Right lobe of liver (tissue), 6 donors: ENCODE measurements at regions not wholly inside any gene's neighbourhood (a gene's known extent, or its start where the extent isn't known, plus 50 kb on each side); places are given as distances from the start of the nearest gene placed in this dataset.
A peak's percentile ranks its signal among the peaks of the same experiment; 100 is the strongest.

Experiments
- ATAC-seq, 4 donors: fragments of 200-7000 bp; cut with Tn5 transposase; one replicate each; pipeline ENCODE4 v1.9.1; 2020; ENCODE audit warnings: mild to moderate bottlenecking in 4 of 4, moderate library complexity in 4 of 4
- DNase-seq, 3 donors: peaks; one replicate each; pipeline ENCODE4 v3.0.0-alpha.2; 2020
- H3K27ac ChIP-seq, 3 donors: fragments of 200-600 bp; one replicate each; pipeline ENCODE4 v1.8.0; 2022
- H3K27me3 ChIP-seq, 2 donors: fragments of 200-600 bp; one replicate each; pipeline ENCODE4 v1.8.0; 2022
- H3K36me3 ChIP-seq, 4 donors: fragments of 200-600 bp; sonication (generic) in 1 of 4; one replicate each; pipeline versions ENCODE4 v1.5.1 to v1.8.0; 2017 to 2022; ENCODE audit warnings: control low read depth in 1 of 4
- H3K4me1 ChIP-seq, 4 donors: fragments of 200-600 bp; sonication (generic) in 1 of 4; one replicate each; pipeline versions ENCODE4 v1.5.1 to v1.8.0; 2017 to 2022; ENCODE audit warnings: control low read depth in 1 of 4
- H3K4me3 ChIP-seq, 3 donors: fragments of 200-600 bp; one replicate each; pipeline ENCODE4 v1.8.0; 2022
- H3K9me3 ChIP-seq, 4 donors: fragments of 200-600 bp; sonication (generic) in 1 of 4; one replicate each; pipeline versions ENCODE4 v1.5.1 to v1.8.0; 2017 to 2022; ENCODE audit warnings: control low read depth in 1 of 4
- CTCF ChIP-seq, 4 donors: fragments of 200-600 bp in 3 of 4; fragments of 450-650 bp in 1 of 4; IDR thresholded peaks; one replicate each; pipeline versions ENCODE4 v1.5.1 to v1.8.0; 2016 to 2022; ENCODE audit warnings: antibody characterized with exemption in 4 of 4, mild to moderate bottlenecking in 2 of 4
- POLR2A ChIP-seq: fragments of 450-650 bp; IDR thresholded peaks from one replicate; pipeline ENCODE4 v1.6.1; 2017; ENCODE audit warnings: antibody characterized with exemption, mild to moderate bottlenecking
- WGBS: methylation state at CpG from one replicate; pipeline ENCODE4 v1.1.6; 2018; ENCODE audit warnings: low coverage, low lambda C conversion rate; ENCODE audit not compliant: insufficient coverage; ENCODE audit errors: missing lambda C conversion rate; 5-methylcytosine and 5-hydroxymethylcytosine counted together
- intact Hi-C, 2 donors: fragments of 100-400 bp; cut with DNase I; formaldehyde crosslinking; loops; one replicate each; pipeline versions ENCODE4 v1.11.2 to v1.14.1; 2022
- donor health status: DM: no; HTN: yes; CAD: no.
- donor health status: DM: no; HTN: no; CAD: no.
- donor health status: DM: no; HTN: no; CAD: no.
- donor health status: DM: no; HTN: yes; CAD: no.
- donor health status: DM: no; HTN: yes; CAD: no.

GRCh38 chr10:107280293-107280692 lies 115.8 kb upstream of the SORCS1 start:
- intact Hi-C loops = no loop called here
- H3K4me3 ChIP-seq = no peak overlapping the region
- H3K4me1 ChIP-seq = no peaks in the 10 kb centered on the region
- DNase-seq = no peak
- peak in 1 of 4 donors; percentile 17 for ATAC-seq
- no peak overlapping the region for H3K27ac ChIP-seq
- H3K36me3 ChIP-seq = no peaks in the 10 kb centered on the region
- TF ChIP-seq POLR2A (no peak), CTCF (IDR thresholded peaks at IDR 0.05) (no peak)
- 36% methylated on average over 3 of the region's 3 CpGs for WGBS
- no peaks in the 10 kb centered on the region for H3K27me3 ChIP-seq
- H3K9me3 ChIP-seq = no peaks in the 10 kb centered on the region

GRCh38 chr10:107277591-107277990 lies 113.1 kb upstream of the SORCS1 start:
- intact Hi-C loops = no loop called here
- Histone ChIP-seq H3K27ac (no peak overlapping the region), H3K4me1 (no peaks in the 10 kb centered on the region), H3K4me3 (no peak overlapping the region), H3K9me3 (no peaks in the 10 kb centered on the region), H3K27me3 (no peaks in the 10 kb centered on the region), H3K36me3 (no peaks in the 10 kb centered on the region)
- 44% methylated on average over 2 of the region's 2 CpGs for WGBS
- ATAC-seq (no peak), DNase-seq (no peak)
- TF ChIP-seq CTCF (IDR thresholded peaks at IDR 0.05) = no peak
- no peak for TF ChIP-seq POLR2A

- DNase-seq (no peak), ATAC-seq (no peak)
- Histone ChIP-seq H3K36me3 (no peaks in the 10 kb centered on the region), H3K27me3 (no peaks in the 10 kb centered on the region), H3K4me1 (no peaks in the 10 kb centered on the region), H3K9me3 (no peaks in the 10 kb centered on the region), H3K4me3 (no peak overlapping the region), H3K27ac (no peak overlapping the region)
- intact Hi-C loops = no loop called here
- 70% methylated on average over 3 of the region's 3 CpGs for WGBS
- TF ChIP-seq CTCF (IDR thresholded peaks at IDR 0.05) (no peak), POLR2A (no peak)
These were observed 111.3 kb upstream of the SORCS1 start for GRCh38 chr10:107275806-107276205.

GRCh38 chr10:107269626-107270025 lies 105.1 kb upstream of the SORCS1 start:
- no peak for DNase-seq
- H3K4me1 ChIP-seq = no peaks in the 10 kb centered on the region
- TF ChIP-seq CTCF (IDR thresholded peaks at IDR 0.05) = no peak
- no peak for TF ChIP-seq POLR2A
- H3K36me3 ChIP-seq = no peaks in the 10 kb centered on the region
- intact Hi-C loops = no loop called here
- no peak for ATAC-seq
- no peaks in the 10 kb centered on the region for H3K9me3 ChIP-seq
- no peak overlapping the region for H3K27ac ChIP-seq
- no peak overlapping the region for H3K4me3 ChIP-seq
- H3K27me3 ChIP-seq = no peaks in the 10 kb centered on the region

GRCh38 chr10:107264742-107265141 lies 100.2 kb upstream of the SORCS1 start:
- no peaks in the 10 kb centered on the region for H3K9me3 ChIP-seq
- H3K27me3 ChIP-seq = no peaks in the 10 kb centered on the region
- no peaks in the 10 kb centered on the region for H3K4me1 ChIP-seq
- no peak overlapping the region for H3K27ac ChIP-seq
- intact Hi-C loops = no loop called here
- no peak for ATAC-seq
- TF ChIP-seq POLR2A (no peak), CTCF (IDR thresholded peaks at IDR 0.05) (no peak)
- no peak for DNase-seq
- H3K36me3 ChIP-seq = no peaks in the 10 kb centered on the region
- H3K4me3 ChIP-seq = no peak overlapping the region
- WGBS = 33% methylated on average over 5 of the region's 6 CpGs
